Activated CD4-positive, alpha-beta memory T cell treated with anti-CD3 and anti-CD28 coated beads for 36 hours (primary cell): ENCODE measurements at regions not wholly inside any gene's neighbourhood (a gene's known extent, or its start where the extent isn't known, plus 50 kb on each side); places are given as distances from the start of the nearest gene placed in this dataset.

Experiments
- CTCF ChIA-PET: fragments of 350-600 bp; sonication (Branson Sonifier 250); formaldehyde crosslinking; loops from one replicate; lab custom pipeline; 2021; ENCODE audit warnings: antibody characterized with exemption, inconsistent platforms; lab: Charles Lee
- POLR2A ChIA-PET: fragments of 350-600 bp; sonication (Branson Sonifier 250); formaldehyde crosslinking; loops from one replicate; lab custom pipeline; 2021; ENCODE audit warnings: antibody characterized with exemption; lab: Charles Lee
- DNase-seq: peaks from one replicate; pipeline ENCODE4 v3.0.0-alpha.2; 2020
- H3K27ac Mint-ChIP-seq: one replicate; pipeline ENCODE4 v1.8.0; 2021; ENCODE audit warnings: mixed read lengths
- H3K27me3 Mint-ChIP-seq: one replicate; pipeline ENCODE4 v1.8.0; 2021; ENCODE audit warnings: mixed read lengths
- H3K36me3 Mint-ChIP-seq: one replicate; pipeline ENCODE4 v1.8.0; 2021; ENCODE audit warnings: mixed read lengths
- H3K4me1 Mint-ChIP-seq: one replicate; pipeline ENCODE4 v1.8.0; 2021; ENCODE audit warnings: low read depth, mixed read lengths
- H3K4me3 Mint-ChIP-seq: one replicate; pipeline ENCODE4 v1.8.0; 2021; ENCODE audit warnings: mild to moderate bottlenecking, mixed read lengths
- H3K9me3 Mint-ChIP-seq: one replicate; pipeline ENCODE4 v1.8.0; 2021; ENCODE audit warnings: mixed read lengths
- intact Hi-C: fragments of 100-400 bp; cut with micrococcal nuclease; formaldehyde crosslinking; loops from one replicate; pipeline ENCODE4 v1.15.1; 2023

DNA sequence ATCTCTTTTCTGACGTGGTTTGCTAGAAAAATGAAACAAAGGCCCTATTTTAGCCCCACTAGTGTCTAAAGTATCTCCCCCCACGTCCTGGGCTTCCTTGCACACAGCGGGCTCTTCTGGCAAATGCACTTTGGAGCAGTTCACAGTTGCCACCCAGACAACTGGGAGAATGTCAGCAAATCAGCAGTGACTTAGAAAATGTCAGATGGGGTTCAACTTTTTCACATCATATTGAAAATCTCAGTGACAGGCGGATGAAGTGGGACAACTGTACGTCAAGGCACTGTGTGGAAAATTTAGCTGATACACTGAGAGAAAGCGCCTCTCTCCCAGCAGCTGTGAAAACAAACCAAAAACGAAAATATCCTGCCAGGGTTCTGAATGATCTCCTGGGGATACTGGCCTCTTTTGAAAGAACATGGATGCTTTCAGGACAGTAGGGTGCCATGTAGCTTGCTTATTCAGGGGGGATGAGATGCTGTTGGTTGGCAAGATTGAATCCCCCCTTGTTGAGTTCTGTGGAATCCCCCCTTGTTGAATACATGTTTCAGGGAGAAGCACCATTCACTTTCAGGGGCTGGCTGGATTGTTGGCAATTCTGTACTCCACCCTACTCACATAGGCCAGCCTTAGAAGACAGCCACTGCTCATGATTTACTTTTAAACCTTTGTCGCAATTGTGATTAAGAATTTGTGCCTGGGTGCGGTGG, 372.8 kb upstream of the CELF2 start:
- Mint-ChIP-seq H3K27me3 (peaks cover 22% of the 10 kb centered on the region), H3K4me1 (no peaks in the 10 kb centered on the region), H3K9me3 (no peaks in the 10 kb centered on the region), H3K36me3 (no peaks in the 10 kb centered on the region), H3K4me3 (no peak overlapping the region), H3K27ac (no peak overlapping the region)
- no peak for DNase-seq
- CTCF ChIA-PET = no interaction called here
- intact Hi-C loops = no loop called here
- POLR2A ChIA-PET = no interaction called here

DNA sequence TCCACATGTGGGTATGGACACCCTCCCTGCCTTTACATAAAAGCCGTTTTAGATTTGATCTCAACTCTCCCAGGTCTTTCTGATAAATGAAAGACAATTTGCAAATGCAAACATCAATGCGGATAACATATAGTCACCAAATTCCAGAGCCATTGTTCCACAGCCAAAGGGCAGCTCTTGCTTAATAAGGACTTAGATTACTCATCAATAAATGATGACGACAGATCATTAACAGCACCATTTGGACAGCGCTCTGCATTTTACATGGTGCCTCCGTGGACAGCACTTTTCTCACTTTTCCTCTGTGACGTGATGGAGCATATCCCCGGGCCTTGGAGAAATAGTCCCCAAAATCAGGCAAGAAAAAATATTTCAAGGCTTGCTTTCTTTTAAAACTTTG, 370.3 kb upstream of the CELF2 start:
- POLR2A ChIA-PET = no interaction called here
- no peak overlapping the region for H3K4me3 Mint-ChIP-seq

DNA sequence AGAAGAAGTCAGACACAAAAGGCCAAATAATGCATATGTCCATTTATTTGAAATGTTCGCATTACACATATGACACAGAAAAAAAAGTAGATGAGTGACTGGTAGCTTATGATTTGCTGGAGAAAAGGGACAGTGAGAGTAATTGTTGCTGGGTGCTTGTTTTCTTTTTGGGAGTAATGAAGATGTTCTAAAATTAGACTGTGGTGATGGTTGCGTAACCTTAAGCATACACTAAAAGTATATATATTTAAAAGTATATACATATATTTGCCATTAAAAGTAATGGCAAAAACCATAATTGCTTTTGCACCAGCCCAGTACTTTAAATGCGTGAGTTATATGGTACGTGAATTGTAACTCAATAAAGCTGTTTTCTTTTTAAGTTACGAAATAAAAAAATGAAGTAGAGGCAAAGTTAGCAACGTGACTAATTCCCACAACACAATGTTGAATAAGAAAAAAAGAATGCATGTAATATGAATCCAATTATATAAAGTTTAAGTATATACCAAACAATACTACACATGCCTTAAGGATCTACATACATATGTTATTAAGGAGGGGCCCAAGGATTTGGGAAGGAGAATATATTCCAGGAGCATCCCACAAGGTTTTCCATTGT, 360.4 kb upstream of the CELF2 start:
- no peak overlapping the region for H3K4me3 Mint-ChIP-seq
- intact Hi-C loops = no loop called here
- CTCF ChIA-PET = no interaction called here
- peaks cover 9% of the 10 kb centered on the region for H3K27me3 Mint-ChIP-seq
- no peaks in the 10 kb centered on the region for H3K9me3 Mint-ChIP-seq
- POLR2A ChIA-PET = no interaction called here
- no peak for DNase-seq
- H3K27ac Mint-ChIP-seq = no peak overlapping the region
- no peaks in the 10 kb centered on the region for H3K36me3 Mint-ChIP-seq
- H3K4me1 Mint-ChIP-seq = no peaks in the 10 kb centered on the region

More for the DNA sequence above, 370.3 kb upstream of the CELF2 start:
- no peak for DNase-seq
- no peak overlapping the region for H3K27ac Mint-ChIP-seq
- intact Hi-C loops = no loop called here
- peaks cover 3% of the 10 kb centered on the region for H3K9me3 Mint-ChIP-seq
- CTCF ChIA-PET = no interaction called here
- H3K36me3 Mint-ChIP-seq = no peaks in the 10 kb centered on the region
- peaks cover 20% of the 10 kb centered on the region for H3K27me3 Mint-ChIP-seq
- H3K4me1 Mint-ChIP-seq = no peaks in the 10 kb centered on the region

DNA sequence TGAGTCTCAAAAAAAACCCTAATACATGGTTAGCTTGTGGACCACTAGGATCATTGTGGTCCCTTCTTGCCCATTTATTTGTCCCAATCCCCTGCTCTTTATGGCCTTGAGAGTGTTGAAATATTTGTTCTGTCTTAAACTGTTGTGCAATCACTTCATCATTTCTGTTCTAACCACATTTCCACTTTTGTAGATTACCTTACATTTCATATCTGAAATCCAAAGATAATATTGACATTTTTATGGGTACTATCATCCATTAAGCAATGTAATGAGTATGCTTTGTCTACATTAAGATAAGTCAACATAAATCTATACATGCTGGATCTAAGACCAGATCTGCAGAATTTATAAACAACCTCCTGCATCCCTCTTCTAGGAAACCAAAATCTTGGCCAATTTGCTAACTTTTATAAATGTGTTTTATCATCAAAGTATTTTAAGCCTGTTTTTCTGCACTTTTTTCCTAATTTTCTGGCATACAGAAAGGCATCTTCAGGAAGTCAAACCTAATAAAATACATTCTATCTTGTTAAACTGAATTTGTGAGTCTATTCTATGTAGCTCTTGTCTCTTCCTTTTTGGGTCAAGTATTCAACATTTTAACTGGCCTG, 359.4 kb upstream of the CELF2 start:
- POLR2A ChIA-PET = no interaction called here
- CTCF ChIA-PET = no interaction called here
- no peak overlapping the region for H3K27ac Mint-ChIP-seq

DNA sequence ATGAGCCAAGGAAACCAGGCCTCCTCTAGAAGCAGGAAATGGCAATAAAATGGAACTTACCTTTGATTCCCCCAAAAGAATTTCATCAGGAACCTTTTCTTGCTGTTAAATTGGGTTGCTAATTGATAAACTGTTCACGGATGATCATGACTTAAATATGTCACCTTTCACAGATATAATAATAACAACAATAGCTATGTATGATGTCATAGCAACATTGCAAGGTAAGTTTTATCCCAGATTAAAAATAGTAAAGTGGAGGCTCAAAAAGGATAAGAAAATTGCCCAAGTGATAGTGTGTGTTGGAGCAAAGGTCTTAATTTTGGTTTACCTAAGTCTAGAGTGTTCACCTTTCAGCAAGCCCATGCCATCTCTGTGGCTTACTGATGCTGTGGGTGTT, 357.6 kb upstream of the CELF2 start:
- no peaks in the 10 kb centered on the region for H3K4me1 Mint-ChIP-seq
- CTCF ChIA-PET = no interaction called here
- no peaks in the 10 kb centered on the region for H3K36me3 Mint-ChIP-seq
- intact Hi-C loops = no loop called here
- H3K9me3 Mint-ChIP-seq = no peaks in the 10 kb centered on the region
- no peak overlapping the region for H3K27ac Mint-ChIP-seq
- H3K27me3 Mint-ChIP-seq = peaks cover 9% of the 10 kb centered on the region
- no peak for DNase-seq
- H3K4me3 Mint-ChIP-seq = no peak overlapping the region
- POLR2A ChIA-PET = no interaction called here

More for the DNA sequence above, 359.4 kb upstream of the CELF2 start:
- peaks cover 9% of the 10 kb centered on the region for H3K27me3 Mint-ChIP-seq
- H3K4me1 Mint-ChIP-seq = no peaks in the 10 kb centered on the region
- intact Hi-C loops = no loop called here
- no peak for DNase-seq
- no peaks in the 10 kb centered on the region for H3K9me3 Mint-ChIP-seq
- no peak overlapping the region for H3K4me3 Mint-ChIP-seq
- H3K36me3 Mint-ChIP-seq = no peaks in the 10 kb centered on the region

DNA sequence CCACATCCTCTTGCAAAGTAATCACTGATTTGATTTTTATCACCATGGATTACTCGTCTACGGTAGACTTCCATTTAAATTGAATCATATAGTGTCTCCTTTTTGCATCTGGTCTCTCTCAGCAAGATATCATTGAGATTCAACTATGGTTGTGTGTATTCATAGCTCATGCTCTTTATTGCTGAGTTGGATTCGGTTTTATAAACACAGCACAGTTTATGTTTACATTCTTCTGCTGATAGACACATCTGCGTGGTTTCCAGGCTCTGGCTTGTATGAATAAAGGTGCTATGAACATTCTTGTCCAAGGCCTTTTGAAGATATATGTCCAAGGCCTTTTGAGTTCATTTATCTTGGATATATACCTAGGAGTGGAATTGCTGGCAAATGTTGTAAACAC, 356.5 kb upstream of the CELF2 start:
- Mint-ChIP-seq H3K4me3 (no peak overlapping the region), H3K27me3 (peaks cover 13% of the 10 kb centered on the region), H3K36me3 (no peaks in the 10 kb centered on the region), H3K9me3 (no peaks in the 10 kb centered on the region), H3K4me1 (no peaks in the 10 kb centered on the region), H3K27ac (no peak overlapping the region)
- DNase-seq = no peak
- CTCF ChIA-PET = no interaction called here
- intact Hi-C loops = no loop called here
- POLR2A ChIA-PET = no interaction called here

DNA sequence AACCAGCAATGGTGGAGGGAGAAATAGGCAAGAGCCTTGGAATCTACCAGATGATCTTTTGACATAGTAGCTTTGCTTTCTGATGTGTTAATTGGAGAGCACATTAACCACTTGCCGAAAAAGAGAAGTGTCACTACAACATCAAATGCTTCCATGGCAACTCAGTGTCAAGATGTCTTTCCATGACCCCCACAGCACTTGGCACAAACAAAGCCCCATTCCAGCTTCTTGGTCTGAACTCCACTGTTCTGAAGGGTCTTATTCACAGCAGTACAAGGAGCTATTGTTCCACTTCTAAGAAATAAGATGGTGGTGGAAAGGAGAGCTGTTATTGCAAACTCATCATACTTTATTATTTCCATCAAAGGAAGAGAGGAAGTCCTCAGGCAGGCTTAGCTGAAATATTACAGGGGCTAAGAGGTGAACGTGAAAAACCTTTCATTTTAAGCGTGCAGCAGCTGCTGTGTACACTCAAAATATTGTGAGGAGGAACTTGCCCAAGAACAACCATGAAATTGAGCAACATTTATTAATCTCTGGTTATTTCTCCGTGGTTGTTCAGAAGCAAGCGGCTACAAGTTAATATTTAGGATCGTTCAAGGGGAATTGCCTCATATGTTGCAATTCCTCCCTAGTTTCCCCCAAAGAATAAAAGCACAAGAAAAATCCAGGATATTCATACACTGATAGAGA, 354.8 kb upstream of the CELF2 start:
- intact Hi-C loops = no loop called here
- H3K27me3 Mint-ChIP-seq = peaks cover 14% of the 10 kb centered on the region

DNA sequence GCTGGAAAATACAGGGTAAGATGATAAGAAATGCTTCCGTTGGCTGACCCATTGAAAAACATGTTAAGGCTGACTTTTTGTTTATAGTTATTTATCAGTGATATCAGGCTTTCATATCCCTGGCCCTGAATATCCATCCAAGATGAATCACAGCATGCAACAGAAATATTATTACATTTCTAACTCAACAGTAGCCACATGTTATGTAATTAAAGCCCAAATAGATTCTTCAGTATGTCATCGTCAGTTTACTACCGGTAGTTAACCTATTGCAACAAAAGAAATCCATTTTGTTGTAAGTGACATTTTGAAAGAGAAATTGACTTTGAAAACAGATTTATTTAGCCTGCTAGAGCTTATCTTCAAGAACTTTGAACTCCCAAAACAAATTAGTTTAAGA, 354.1 kb upstream of the CELF2 start:
- intact Hi-C loops = no loop called here
- no peaks in the 10 kb centered on the region for H3K9me3 Mint-ChIP-seq
- H3K4me1 Mint-ChIP-seq = no peaks in the 10 kb centered on the region

More for the DNA sequence above, 354.8 kb upstream of the CELF2 start:
- CTCF ChIA-PET = no interaction called here
- DNase-seq = no peak
- POLR2A ChIA-PET = no interaction called here
- no peak overlapping the region for H3K4me3 Mint-ChIP-seq
- no peaks in the 10 kb centered on the region for H3K36me3 Mint-ChIP-seq
- no peak overlapping the region for H3K27ac Mint-ChIP-seq
- H3K9me3 Mint-ChIP-seq = no peaks in the 10 kb centered on the region
- no peaks in the 10 kb centered on the region for H3K4me1 Mint-ChIP-seq

DNA sequence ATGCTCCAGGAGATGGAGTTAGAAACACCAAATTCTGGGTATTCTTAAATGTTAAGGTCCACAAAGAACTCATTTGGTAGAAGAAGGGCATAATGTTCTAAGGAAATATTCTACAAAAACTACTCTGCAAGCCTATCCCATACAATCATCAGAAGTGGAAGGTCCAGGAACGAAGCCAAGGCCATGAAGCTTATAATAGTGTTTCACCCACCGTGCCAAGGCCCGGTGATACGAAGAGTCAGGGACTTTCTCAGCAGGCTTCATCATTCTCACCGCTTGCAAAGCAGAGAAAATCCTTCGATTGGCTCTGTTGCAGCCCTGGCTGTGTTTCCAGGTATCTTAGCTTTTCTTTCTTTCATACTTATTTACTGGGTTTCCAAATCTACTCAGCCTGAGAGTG, 351.9 kb upstream of the CELF2 start:
- no peaks in the 10 kb centered on the region for H3K36me3 Mint-ChIP-seq
- peaks cover 8% of the 10 kb centered on the region for H3K27me3 Mint-ChIP-seq
- ChIA-PET CTCF (no interaction called here), POLR2A (no interaction called here)
- H3K9me3 Mint-ChIP-seq = no peaks in the 10 kb centered on the region
- no peak overlapping the region for H3K27ac Mint-ChIP-seq
- no peak overlapping the region for H3K4me3 Mint-ChIP-seq
- intact Hi-C loops = no loop called here
- no peak for DNase-seq
- H3K4me1 Mint-ChIP-seq = no peaks in the 10 kb centered on the region

More for the DNA sequence above, 354.1 kb upstream of the CELF2 start:
- no peak for DNase-seq
- ChIA-PET CTCF (interaction anchor here (0.7 kb wide), 1 partner anchor 780 kb away, joined by 3 read pairs; no protein-coding TSS in a partner anchor), POLR2A (no interaction called here)
- no peak overlapping the region for H3K27ac Mint-ChIP-seq
- H3K27me3 Mint-ChIP-seq = peaks cover 14% of the 10 kb centered on the region
- H3K36me3 Mint-ChIP-seq = no peaks in the 10 kb centered on the region
- no peak overlapping the region for H3K4me3 Mint-ChIP-seq

DNA sequence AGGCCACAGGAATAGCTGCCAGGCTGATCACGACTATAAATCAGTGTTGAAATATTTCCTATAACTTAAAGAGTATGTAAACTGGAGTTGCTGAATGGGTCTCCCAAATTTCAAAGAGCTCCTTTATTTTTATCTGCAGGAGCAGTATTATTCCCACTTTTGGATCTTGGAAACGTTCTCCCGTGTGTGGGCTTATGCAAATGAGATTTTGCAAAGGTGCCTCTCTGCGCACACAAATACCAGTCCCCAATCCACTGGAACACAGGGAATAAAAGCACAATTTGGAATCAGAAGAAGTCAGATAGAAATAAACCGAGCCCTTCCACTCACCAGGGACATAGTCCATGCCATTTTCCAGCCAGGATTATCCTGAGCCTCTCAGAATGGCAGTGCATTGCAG, 350.2 kb upstream of the CELF2 start:
- POLR2A ChIA-PET = no interaction called here
- Mint-ChIP-seq H3K4me1 (no peaks in the 10 kb centered on the region), H3K9me3 (peaks cover 3% of the 10 kb centered on the region), H3K36me3 (no peaks in the 10 kb centered on the region), H3K27ac (no peak overlapping the region), H3K27me3 (peaks cover 5% of the 10 kb centered on the region), H3K4me3 (no peak overlapping the region)
- no peak for DNase-seq
- CTCF ChIA-PET = no interaction called here
- intact Hi-C loops = no loop called here

DNA sequence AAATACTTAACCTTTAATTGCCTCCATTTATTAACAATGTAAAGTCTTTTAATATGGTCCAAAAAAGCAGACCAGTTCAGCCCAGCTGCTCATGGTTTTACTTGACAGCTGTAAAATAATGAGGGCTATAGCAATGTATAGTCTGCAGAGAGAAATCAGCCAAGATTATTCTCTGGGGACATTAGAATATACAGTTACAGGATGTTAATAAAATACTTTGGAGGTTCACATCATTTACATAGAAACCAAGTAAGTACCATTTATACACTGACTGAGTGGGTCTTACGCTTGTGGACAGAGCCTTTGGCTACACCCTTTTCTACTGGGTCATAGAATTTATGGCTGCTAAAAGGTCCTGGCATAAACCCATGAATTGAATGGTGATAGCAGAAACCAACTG, 340.7 kb upstream of the CELF2 start:
- ChIA-PET CTCF (no interaction called here), POLR2A (no interaction called here)
- Mint-ChIP-seq H3K4me3 (no peak overlapping the region), H3K36me3 (no peaks in the 10 kb centered on the region), H3K27me3 (peaks cover 3% of the 10 kb centered on the region), H3K9me3 (peaks cover 9% of the 10 kb centered on the region), H3K4me1 (no peaks in the 10 kb centered on the region), H3K27ac (no peak overlapping the region)
- intact Hi-C loops = loop anchor here (2.0 kb wide), 1 partner anchor 1334 kb away; no protein-coding TSS in a partner anchor
- no peak for DNase-seq

DNA sequence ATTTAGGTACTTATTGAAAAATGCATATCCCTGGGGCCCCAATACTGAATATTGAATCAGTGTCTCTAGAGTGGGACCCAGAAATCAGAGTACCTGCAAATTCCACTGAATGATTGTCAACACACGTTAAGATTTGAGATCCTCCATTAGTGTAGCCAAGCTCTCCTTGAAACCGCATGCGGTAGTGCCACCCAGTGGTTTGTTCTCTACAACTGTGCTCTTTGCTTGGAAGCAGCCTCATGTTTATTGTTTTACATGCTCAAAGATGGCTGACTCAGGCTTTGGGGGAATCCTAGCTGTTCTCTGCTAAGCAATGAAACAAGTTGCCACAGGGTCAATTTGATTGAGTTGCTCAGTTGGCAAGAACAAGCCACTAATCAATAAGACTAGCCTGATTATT, 340.2 kb upstream of the CELF2 start:
- intact Hi-C loops = loop anchor here (2.0 kb wide), 1 partner anchor 1335 kb away; no protein-coding TSS in a partner anchor
- Mint-ChIP-seq H3K27me3 (peaks cover 3% of the 10 kb centered on the region), H3K4me3 (no peak overlapping the region), H3K9me3 (peaks cover 6% of the 10 kb centered on the region), H3K4me1 (no peaks in the 10 kb centered on the region), H3K27ac (no peak overlapping the region), H3K36me3 (no peaks in the 10 kb centered on the region)
- CTCF ChIA-PET = no interaction called here
- POLR2A ChIA-PET = no interaction called here
- peak; percentile 64 for DNase-seq
